ENCODE measurements at regions not wholly inside any gene's neighbourhood (a gene's known extent, or its start where the extent isn't known, plus 50 kb on each side); places are given as distances from the start of the nearest gene placed in this dataset.

- no peak overlapping the region for H3K9ac ChIP-seq (ENCODE audit: low read depth in 1 of 2, low read length in 2 of 2)
- H3K9me3 ChIP-seq (ENCODE audit: control insufficient read depth in 4 of 4, low read length in 3 of 4) = no peaks in the 10 kb centered on the region
- no peaks in the 10 kb centered on the region for H3K4me1 ChIP-seq (ENCODE audit: control insufficient read depth in 4 of 4, insufficient read depth in 4 of 4, low read length in 3 of 4)
- H3K36me3 ChIP-seq (ENCODE audit: control insufficient read depth in 4 of 4, insufficient read depth in 3 of 4, low read depth in 1 of 4, low read length in 3 of 4) = no peaks in the 10 kb centered on the region
- no peak overlapping the region for H3K27ac ChIP-seq (ENCODE audit: low read depth in 1 of 2, low read length in 2 of 2)
- TF ChIP-seq HNF4G (IDR thresholded peaks at IDR 0.05) = no peak
- TF ChIP-seq TAF1 (conservative IDR thresholded peaks at IDR 0.05) = no peak
- no peak for TF ChIP-seq FOXA1 (IDR thresholded peaks at IDR 0.05)
- TF ChIP-seq RAD21 (IDR thresholded peaks at IDR 0.05) = no peak
- no peak for TF ChIP-seq FOXA2 (IDR thresholded peaks at IDR 0.05)
- TF ChIP-seq SP1 (IDR thresholded peaks at IDR 0.05) = no peak
- TF ChIP-seq EGR1 (IDR thresholded peaks at IDR 0.05; ENCODE audit: low read depth in 2 of 2) = no peak
- TF ChIP-seq ATF3 (IDR thresholded peaks at IDR 0.05) = no peak
- no peak for TF ChIP-seq HNF4A (conservative IDR thresholded peaks at IDR 0.05)
- no peak for TF ChIP-seq YY1 (IDR thresholded peaks at IDR 0.05)
- no peak for TF ChIP-seq MAX (IDR thresholded peaks at IDR 0.05)
- no peak for TF ChIP-seq RXRA (IDR thresholded peaks at IDR 0.05)
- TF ChIP-seq REST (IDR thresholded peaks at IDR 0.05) = no peak
- no peak for TF ChIP-seq NR2F2 (IDR thresholded peaks at IDR 0.05)
- TF ChIP-seq JUND (IDR thresholded peaks at IDR 0.05) = no peak
- no peak for TF ChIP-seq CTCF (IDR thresholded peaks at IDR 0.05; ENCODE audit: low read depth, low read length, missing input control)
- TF ChIP-seq GABPA (IDR thresholded peaks at IDR 0.05 in 1 of 2, conservative IDR thresholded peaks at IDR 0.05 in 1 of 2) = no peak
- no peaks in the 10 kb centered on the region for H3K27me3 ChIP-seq (ENCODE audit: control insufficient read depth in 4 of 4, insufficient read depth in 4 of 4, low read length in 3 of 4)
- no peak overlapping the region for H3K4me3 ChIP-seq (ENCODE audit: low read depth in 1 of 3, low read length in 3 of 3)
- DNase-seq (ENCODE audit: low spot score) = no peak
- WGBS = 54% methylated on average over 1 of the region's 1 CpG
Observed at GRCh38 chr11:81098471-81098870, 1635.2 kb downstream of the FAM181B start.

- Histone ChIP-seq H3K36me3 (ENCODE audit: control insufficient read depth in 4 of 4, insufficient read depth in 3 of 4, low read depth in 1 of 4, low read length in 3 of 4) (no peaks in the 10 kb centered on the region), H3K27me3 (ENCODE audit: control insufficient read depth in 4 of 4, insufficient read depth in 4 of 4, low read length in 3 of 4) (no peaks in the 10 kb centered on the region), H3K9me3 (ENCODE audit: control insufficient read depth in 4 of 4, low read length in 3 of 4) (no peaks in the 10 kb centered on the region), H3K9ac (ENCODE audit: low read depth in 1 of 2, low read length in 2 of 2) (no peak overlapping the region), H3K4me3 (ENCODE audit: low read depth in 1 of 3, low read length in 3 of 3) (no peak overlapping the region), H3K27ac (ENCODE audit: low read depth in 1 of 2, low read length in 2 of 2) (no peak overlapping the region), H3K4me1 (ENCODE audit: control insufficient read depth in 4 of 4, insufficient read depth in 4 of 4, low read length in 3 of 4) (no peaks in the 10 kb centered on the region)
- DNase-seq (ENCODE audit: low spot score) = no peak
- TF ChIP-seq TAF1 (conservative IDR thresholded peaks at IDR 0.05) (no peak), GABPA (IDR thresholded peaks at IDR 0.05 in 1 of 2, conservative IDR thresholded peaks at IDR 0.05 in 1 of 2) (no peak), ZBTB33 (IDR thresholded peaks at IDR 0.05) (no peak), YY1 (IDR thresholded peaks at IDR 0.05) (no peak), CTCF (IDR thresholded peaks at IDR 0.05; ENCODE audit: low read depth, low read length, missing input control) (no peak), SP1 (IDR thresholded peaks at IDR 0.05) (no peak), EGR1 (IDR thresholded peaks at IDR 0.05; ENCODE audit: low read depth in 2 of 2) (no peak)
Observed at GRCh38 chr11:81092522-81092921, 1641.1 kb downstream of the FAM181B start.

Data from liver (tissue), 8 donors.